ENCODE measurements at regions not wholly inside any gene's neighbourhood (a gene's known extent, or its start where the extent isn't known, plus 50 kb on each side); places are given as distances from the start of the nearest gene placed in this dataset.
A peak's percentile ranks its signal among the peaks of the same experiment; 100 is the strongest.

DNA sequence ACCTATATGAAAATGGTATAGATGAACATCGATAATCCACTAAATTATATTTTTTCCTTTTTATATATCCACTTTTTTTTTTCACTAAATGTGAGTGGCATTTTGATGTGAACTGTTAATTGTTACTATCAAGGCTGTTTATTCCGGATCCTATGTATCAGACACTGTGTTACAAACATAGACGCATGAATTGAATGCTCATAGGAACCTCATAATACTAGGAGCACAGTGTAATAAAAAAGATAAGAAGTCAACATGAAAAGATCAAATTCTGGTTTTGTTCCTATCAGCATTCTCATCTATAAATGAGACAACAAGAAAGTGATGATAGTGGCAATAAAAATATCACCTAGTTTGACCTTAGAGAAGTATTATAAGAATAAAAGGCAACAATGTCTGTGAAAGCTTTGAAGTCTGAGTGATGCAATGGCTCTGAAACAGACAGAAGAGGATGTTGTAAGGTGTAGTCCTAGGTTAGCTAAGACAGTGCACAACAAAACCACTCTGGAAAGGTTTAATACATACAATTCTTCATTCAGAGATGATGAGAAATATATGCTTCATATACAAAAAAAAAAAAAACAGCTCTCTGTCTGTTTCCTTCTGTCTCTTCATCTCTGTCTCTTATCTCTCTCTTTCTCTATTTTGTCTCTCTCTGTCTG lies 148.6 kb upstream of the NLGN4X start:
- no peaks in the 10 kb centered on the region for H3K9me3 Mint-ChIP-seq (ENCODE audit: unreplicated experiment)
- ChIA-PET POLR2A (no interaction called here), CTCF (no interaction called here)
- Histone ChIP-seq H3K27me3 (replicated peaks; ENCODE audit: control insufficient read depth, insufficient read depth, low read length) (no peaks in the 10 kb centered on the region), H3K36me3 (ENCODE audit: control insufficient read depth, insufficient read depth, low read length) (no peaks in the 10 kb centered on the region), H3K9me3 (no peaks in the 10 kb centered on the region), H3K4me3 (ENCODE audit: low read depth, low read length) (no peak overlapping the region), H3K4me1 (peaks cover 50% of the 10 kb centered on the region)
- H3K4me1 Mint-ChIP-seq (ENCODE audit: low read depth, unreplicated experiment): peaks cover 12% of the 10 kb centered on the region
- peaks cover 6% of the 10 kb centered on the region for H3K36me3 Mint-ChIP-seq (ENCODE audit: insufficient read depth, unreplicated experiment)
- no peaks in the 10 kb centered on the region for H3K27me3 Mint-ChIP-seq (ENCODE audit: insufficient read depth, unreplicated experiment)
- intact Hi-C loops (cut with micrococcal nuclease; ENCODE audit: unreplicated experiment): loop anchor here (10.0 kb wide), 1 partner anchor 758 kb away; no protein-coding TSS in a partner anchor
- TF ChIP-seq CTCF (IDR thresholded peaks at IDR 0.05; ENCODE audit: insufficient read depth in 1 of 2, low read depth in 1 of 2, low read length in 1 of 2, severe bottlenecking in 1 of 2, unreplicated experiment in 1 of 2): no peak
- no TSS peak for BruUV-seq (replicated peaks)
- no peak overlapping the region for H3K27ac Mint-ChIP-seq (ENCODE audit: unreplicated experiment)
- no peak overlapping the region for H3K4me3 Mint-ChIP-seq (ENCODE audit: unreplicated experiment)
- DNase-seq: peak in 1 of 2 experiments; percentile 32

GRCh38 chrX:6374556-6374955 lies 145.9 kb upstream of the NLGN4X start:
- CTCF ChIA-PET: no interaction called here

DNA sequence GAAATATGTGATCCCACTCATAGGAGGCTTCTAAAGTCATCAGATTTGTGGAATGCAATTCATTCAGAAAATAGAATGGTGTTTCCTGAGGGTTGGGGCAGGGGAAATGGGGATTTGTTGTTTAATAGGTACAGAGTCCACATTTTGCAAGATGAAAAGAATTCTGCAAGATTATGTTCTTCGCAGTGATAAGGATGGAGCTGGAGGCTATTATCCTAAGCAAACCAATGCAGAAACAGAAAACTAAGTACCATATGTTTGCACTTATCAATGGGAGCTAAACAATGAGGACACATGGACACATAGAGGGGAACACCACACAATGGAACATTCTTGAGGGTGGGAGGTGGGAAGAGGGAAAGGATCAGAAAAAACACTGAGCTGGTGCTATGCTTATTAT lies 144.3 kb upstream of the NLGN4X start:
- no peak overlapping the region for H3K4me3 ChIP-seq (ENCODE audit: low read depth, low read length)
- no TSS peak for BruUV-seq (replicated peaks)
- Mint-ChIP-seq H3K4me1 (ENCODE audit: low read depth, unreplicated experiment) (peaks cover 12% of the 10 kb centered on the region), H3K9me3 (ENCODE audit: unreplicated experiment) (no peaks in the 10 kb centered on the region), H3K27me3 (ENCODE audit: insufficient read depth, unreplicated experiment) (no peaks in the 10 kb centered on the region), H3K27ac (ENCODE audit: unreplicated experiment) (peak overlapping the region; percentile 80), H3K4me3 (ENCODE audit: unreplicated experiment) (no peak overlapping the region), H3K36me3 (ENCODE audit: insufficient read depth, unreplicated experiment) (peaks cover 10% of the 10 kb centered on the region)
- intact Hi-C loops (cut with micrococcal nuclease; ENCODE audit: unreplicated experiment): loop anchor here (1.0 to 10.0 kb wide), 5 partner anchors 10 to 762 kb away; no protein-coding TSS in a partner anchor
- no peaks in the 10 kb centered on the region for H3K36me3 ChIP-seq (ENCODE audit: control insufficient read depth, insufficient read depth, low read length)
- no peaks in the 10 kb centered on the region for H3K9me3 ChIP-seq
- peaks cover 45% of the 10 kb centered on the region for H3K4me1 ChIP-seq
- DNase-seq: peak; percentile 63 to 67
- ChIA-PET POLR2A (interaction anchor here (0.6 kb wide), 1 partner anchor 75 kb away, joined by 3 read pairs; no protein-coding TSS in a partner anchor), CTCF (no interaction called here)
- no peaks in the 10 kb centered on the region for H3K27me3 ChIP-seq (replicated peaks; ENCODE audit: control insufficient read depth, insufficient read depth, low read length)
- TF ChIP-seq CTCF (IDR thresholded peaks at IDR 0.05; ENCODE audit: insufficient read depth in 1 of 2, low read depth in 1 of 2, low read length in 1 of 2, severe bottlenecking in 1 of 2, unreplicated experiment in 1 of 2): no peak

More at GRCh38 chrX:6374556-6374955, 145.9 kb upstream of the NLGN4X start:
- no peak for TF ChIP-seq CTCF (IDR thresholded peaks at IDR 0.05; ENCODE audit: insufficient read depth in 1 of 2, low read depth in 1 of 2, low read length in 1 of 2, severe bottlenecking in 1 of 2, unreplicated experiment in 1 of 2)
- Mint-ChIP-seq H3K4me1 (ENCODE audit: low read depth, unreplicated experiment) (peaks cover 6% of the 10 kb centered on the region), H3K4me3 (ENCODE audit: unreplicated experiment) (no peak overlapping the region), H3K9me3 (ENCODE audit: unreplicated experiment) (no peaks in the 10 kb centered on the region), H3K27ac (ENCODE audit: unreplicated experiment) (peak overlapping the region; percentile 39), H3K36me3 (ENCODE audit: insufficient read depth, unreplicated experiment) (peaks cover 10% of the 10 kb centered on the region), H3K27me3 (ENCODE audit: insufficient read depth, unreplicated experiment) (no peaks in the 10 kb centered on the region)
- intact Hi-C loops (cut with micrococcal nuclease; ENCODE audit: unreplicated experiment): loop anchor here (5.0 to 10.0 kb wide), 2 partner anchors 613 to 760 kb away; no protein-coding TSS in a partner anchor
- no TSS peak for BruUV-seq (replicated peaks)
- Histone ChIP-seq H3K27me3 (replicated peaks; ENCODE audit: control insufficient read depth, insufficient read depth, low read length) (no peaks in the 10 kb centered on the region), H3K9me3 (no peaks in the 10 kb centered on the region), H3K4me1 (peaks cover 45% of the 10 kb centered on the region), H3K36me3 (ENCODE audit: control insufficient read depth, insufficient read depth, low read length) (no peaks in the 10 kb centered on the region), H3K4me3 (ENCODE audit: low read depth, low read length) (no peak overlapping the region)
- DNase-seq: peak; percentile 42 to 47
- POLR2A ChIA-PET: no interaction called here
